Tibial nerve (tissue), 4 donors: ENCODE measurements at regions not wholly inside any gene's neighbourhood (a gene's known extent, or its start where the extent isn't known, plus 50 kb on each side); places are given as distances from the start of the nearest gene placed in this dataset.

ENCODE experiments used
- DNase-seq, 2 donors: peaks; one replicate each; pipeline ENCODE4 v3.0.0-alpha.2; 2019; ENCODE audit warnings: low spot score in 2 of 2
- H3K27ac ChIP-seq, 4 donors: fragments of 200-600 bp; sonication (generic) in 3 of 4; one replicate each; pipeline ENCODE4 v1.5.1; 2017 to 2019; ENCODE audit warnings: mild to moderate bottlenecking in 1 of 4
- H3K27me3 ChIP-seq, 2 donors: fragments of 200-600 bp; sonication (generic) in 1 of 2; one replicate each; pipeline versions ENCODE4 v1.5.1 to v1.6.0; 2017 to 2019
- H3K36me3 ChIP-seq, 3 donors: fragments of 200-600 bp; sonication (generic); one replicate each; pipeline ENCODE4 v1.5.1; 2018 to 2019
- H3K4me1 ChIP-seq, 4 donors: fragments of 200-600 bp; sonication (generic) in 3 of 4; one replicate each; pipeline ENCODE4 v1.5.1; 2017 to 2019
- H3K4me3 ChIP-seq, 4 donors: fragments of 200-600 bp; sonication (generic) in 3 of 4; one replicate each; pipeline ENCODE4 v1.5.1; 2017 to 2019; ENCODE audit warnings: mild to moderate bottlenecking in 1 of 4, moderate library complexity in 1 of 4
- H3K9me3 ChIP-seq, 4 donors: fragments of 200-600 bp; sonication (generic) in 3 of 4; one replicate each; pipeline ENCODE4 v1.5.1; 2017 to 2019
- EP300 ChIP-seq, 2 donors: sonication (generic); formaldehyde crosslinking; IDR thresholded peaks; one replicate each; pipeline ENCODE4 v1.6.1; 2017; ENCODE audit warnings: antibody characterized with exemption in 2 of 2, mild to moderate bottlenecking in 1 of 2
- POLR2A ChIP-seq, 2 donors: fragments of 450-650 bp; IDR thresholded peaks; one replicate each; pipeline ENCODE4 v1.6.1; 2017; ENCODE audit warnings: antibody characterized with exemption in 2 of 2, mild to moderate bottlenecking in 2 of 2, moderate library complexity in 2 of 2
- WGBS, 2 donors: methylation state at CpG; one replicate each; pipeline ENCODE4 v1.1.5; 2018; 5-methylcytosine and 5-hydroxymethylcytosine counted together
- TF ChIP-seq, protein P1 (sequence below), 5 experiments: fragments of 200-600 bp in 3 of 5; fragments of 450-650 bp in 2 of 5; sonication (generic) in 3 of 5; IDR thresholded peaks; one replicate each; pipeline ENCODE4 v1.5.1; 2016 to 2019; ENCODE audit warnings: antibody characterized with exemption in 5 of 5, mild to moderate bottlenecking in 3 of 5, moderate library complexity in 2 of 5

DNA sequence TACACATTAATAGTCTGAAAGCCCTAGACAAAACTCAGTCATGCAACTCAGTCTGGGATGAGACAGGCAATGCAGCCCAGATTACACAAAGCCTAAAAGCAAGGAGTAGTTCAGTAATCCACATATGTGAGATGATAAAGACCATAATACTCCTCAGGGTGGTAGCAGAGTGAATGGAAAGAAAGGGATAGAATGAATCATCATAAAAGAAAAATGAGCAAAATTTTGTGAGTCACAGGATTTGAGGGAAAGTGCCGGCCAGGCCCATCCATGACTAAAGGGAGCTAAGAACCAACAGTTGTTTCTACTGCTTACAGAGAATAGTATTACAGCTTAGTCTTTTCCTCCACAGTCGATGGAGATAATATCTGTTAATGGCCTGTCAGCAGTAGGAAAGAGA lies 90.0 kb upstream of the POU5F2 start:
- Histone ChIP-seq H3K4me3 (no peak overlapping the region), H3K9me3 (peaks cover 0 to 2% (median 0%) of the 10 kb centered on the region in 4 donors), H3K36me3 (peaks cover 0 to 29% (median 0%) of the 10 kb centered on the region in 3 donors), H3K27ac (no peak overlapping the region), H3K4me1 (no peaks in the 10 kb centered on the region), H3K27me3 (no peaks in the 10 kb centered on the region)
- no peak for DNase-seq
- no peak for TF ChIP-seq EP300 (IDR thresholded peaks at IDR 0.05)
- TF ChIP-seq POLR2A (IDR thresholded peaks at IDR 0.05) = no peak
- TF ChIP-seq, protein P1, sequence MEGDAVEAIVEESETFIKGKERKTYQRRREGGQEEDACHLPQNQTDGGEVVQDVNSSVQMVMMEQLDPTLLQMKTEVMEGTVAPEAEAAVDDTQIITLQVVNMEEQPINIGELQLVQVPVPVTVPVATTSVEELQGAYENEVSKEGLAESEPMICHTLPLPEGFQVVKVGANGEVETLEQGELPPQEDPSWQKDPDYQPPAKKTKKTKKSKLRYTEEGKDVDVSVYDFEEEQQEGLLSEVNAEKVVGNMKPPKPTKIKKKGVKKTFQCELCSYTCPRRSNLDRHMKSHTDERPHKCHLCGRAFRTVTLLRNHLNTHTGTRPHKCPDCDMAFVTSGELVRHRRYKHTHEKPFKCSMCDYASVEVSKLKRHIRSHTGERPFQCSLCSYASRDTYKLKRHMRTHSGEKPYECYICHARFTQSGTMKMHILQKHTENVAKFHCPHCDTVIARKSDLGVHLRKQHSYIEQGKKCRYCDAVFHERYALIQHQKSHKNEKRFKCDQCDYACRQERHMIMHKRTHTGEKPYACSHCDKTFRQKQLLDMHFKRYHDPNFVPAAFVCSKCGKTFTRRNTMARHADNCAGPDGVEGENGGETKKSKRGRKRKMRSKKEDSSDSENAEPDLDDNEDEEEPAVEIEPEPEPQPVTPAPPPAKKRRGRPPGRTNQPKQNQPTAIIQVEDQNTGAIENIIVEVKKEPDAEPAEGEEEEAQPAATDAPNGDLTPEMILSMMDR (IDR thresholded peaks at IDR 0.05) = no peak
- WGBS, 2 donors = 61 to 65% methylated on average over 2 of the region's 2 CpGs

DNA sequence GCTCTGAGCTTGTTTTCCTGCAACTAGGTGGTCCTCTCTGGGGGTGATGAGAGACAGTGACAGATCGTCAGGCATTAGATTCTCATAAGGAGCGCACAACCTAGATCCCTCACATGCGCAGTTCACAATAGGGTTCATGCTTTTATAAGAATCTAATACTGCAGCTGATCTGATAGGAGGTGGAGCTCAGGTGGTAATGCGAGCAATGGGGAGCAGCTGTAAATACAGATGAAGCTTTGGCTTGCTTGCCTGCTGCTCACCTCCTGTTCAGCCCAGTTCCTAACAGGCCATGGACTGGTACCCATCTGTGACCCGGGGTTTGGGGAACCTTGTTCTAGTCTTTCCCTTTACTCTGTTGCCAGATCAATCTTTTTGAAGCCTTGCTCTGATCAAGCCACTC lies 89.5 kb upstream of the POU5F2 start:
- Histone ChIP-seq H3K36me3 (peaks cover 0 to 29% (median 0%) of the 10 kb centered on the region in 3 donors), H3K4me1 (no peaks in the 10 kb centered on the region), H3K27ac (no peak overlapping the region), H3K9me3 (peaks cover 0 to 6% (median 0%) of the 10 kb centered on the region in 4 donors), H3K27me3 (no peaks in the 10 kb centered on the region), H3K4me3 (no peak overlapping the region)
- DNase-seq = no peak
- 92 to 94% methylated on average over 5 of the region's 5 CpGs for WGBS, 2 donors
- TF ChIP-seq POLR2A (IDR thresholded peaks at IDR 0.05) (no peak), EP300 (IDR thresholded peaks at IDR 0.05) (no peak)
- TF ChIP-seq, protein P1 (IDR thresholded peaks at IDR 0.05) = no peak

DNA sequence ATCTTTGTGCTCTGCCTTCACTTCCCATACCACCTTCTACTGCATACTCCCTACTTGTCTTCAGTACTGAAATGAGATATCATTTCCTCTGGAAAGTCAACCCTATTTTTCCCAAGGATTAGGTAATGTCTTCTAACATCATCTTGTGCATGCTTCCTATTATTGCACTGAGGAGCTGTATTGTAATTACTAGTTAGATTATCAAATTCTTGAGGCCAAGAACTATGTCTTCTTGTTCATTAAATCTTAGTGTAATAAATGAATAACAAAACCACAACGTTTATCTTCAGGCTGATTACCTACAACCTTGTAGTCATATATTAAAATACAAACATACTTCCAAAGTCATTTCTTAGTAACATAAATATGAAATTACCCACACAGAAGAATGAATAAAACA lies 87.9 kb upstream of the POU5F2 start:
- Histone ChIP-seq H3K9me3 (peaks cover 0 to 6% (median 0%) of the 10 kb centered on the region in 4 donors), H3K27me3 (no peaks in the 10 kb centered on the region), H3K4me1 (no peaks in the 10 kb centered on the region), H3K4me3 (no peak overlapping the region), H3K27ac (no peak overlapping the region), H3K36me3 (peaks cover 0 to 41% (median 2%) of the 10 kb centered on the region in 3 donors)
- no peak for TF ChIP-seq POLR2A (IDR thresholded peaks at IDR 0.05)
- DNase-seq = no peak
- WGBS, 2 donors = 82 to 93% methylated on average over 1 of the region's 1 CpG

DNA sequence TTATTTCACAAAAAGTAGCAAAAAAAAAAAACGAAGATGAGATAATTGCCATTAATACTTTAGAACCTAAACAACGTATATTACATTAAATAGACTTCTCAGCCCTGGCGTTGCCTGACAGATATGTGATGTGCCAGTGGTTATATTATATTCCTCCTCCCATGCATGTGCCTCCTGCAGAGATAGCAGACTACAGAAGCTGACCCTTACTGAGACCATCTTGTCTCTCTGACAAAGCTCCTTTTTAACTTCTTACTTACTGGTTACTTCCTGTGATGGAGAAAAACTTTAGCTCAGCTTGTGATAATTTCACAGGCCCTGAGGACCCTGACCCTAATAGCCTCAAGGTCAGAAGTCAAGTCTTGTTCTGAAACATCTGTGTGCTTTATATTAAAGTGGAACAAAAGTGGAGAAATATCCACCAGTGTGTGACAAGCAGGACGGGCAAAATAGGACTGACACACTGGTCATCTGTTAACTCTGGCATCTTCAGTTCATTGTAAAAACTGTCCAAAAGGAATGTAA lies 80.6 kb upstream of the POU5F2 start:
- TF ChIP-seq, protein P1 (IDR thresholded peaks at IDR 0.05) = no peak
- TF ChIP-seq POLR2A (IDR thresholded peaks at IDR 0.05) = no peak
- peaks cover 0 to 6% (median 0%) of the 10 kb centered on the region in 4 donors for H3K9me3 ChIP-seq
- WGBS, 2 donors = 60 to 65% methylated on average over 4 of the region's 4 CpGs
- H3K4me3 ChIP-seq = no peak overlapping the region
- no peaks in the 10 kb centered on the region for H3K27me3 ChIP-seq
- H3K27ac ChIP-seq = no peak overlapping the region
- no peaks in the 10 kb centered on the region for H3K4me1 ChIP-seq
- DNase-seq = no peak
- H3K36me3 ChIP-seq = peaks cover 0 to 14% (median 2%) of the 10 kb centered on the region in 3 donors

DNA sequence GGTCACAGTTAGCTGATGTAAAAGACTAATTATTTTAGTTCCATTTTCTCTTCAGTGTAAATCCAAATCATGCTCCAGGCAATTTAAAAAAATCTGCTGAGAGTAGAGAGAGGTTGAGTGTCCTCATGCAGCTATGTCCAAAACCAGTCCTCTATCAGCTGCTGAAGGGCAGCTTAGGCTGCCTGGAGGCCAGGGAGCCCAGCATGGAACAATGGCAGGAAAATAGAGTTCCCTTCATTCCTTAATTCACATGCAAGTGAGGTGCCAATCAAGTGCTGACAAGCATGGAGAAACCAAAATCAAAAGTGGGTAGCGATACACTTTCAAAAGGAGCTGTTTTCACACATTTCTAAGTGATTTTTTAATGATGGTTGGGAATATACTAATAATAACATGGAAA lies 78.3 kb upstream of the POU5F2 start:
- no peaks in the 10 kb centered on the region for H3K27me3 ChIP-seq
- no peak for DNase-seq
- H3K4me3 ChIP-seq = no peak overlapping the region
- H3K36me3 ChIP-seq = peaks cover 0 to 10% (median 0%) of the 10 kb centered on the region in 3 donors
- no peak for TF ChIP-seq POLR2A (IDR thresholded peaks at IDR 0.05)
- TF ChIP-seq EP300 (IDR thresholded peaks at IDR 0.05) = no peak
- TF ChIP-seq, protein P1 (IDR thresholded peaks at IDR 0.05) = no peak
- H3K4me1 ChIP-seq = no peaks in the 10 kb centered on the region
- 72 to 90% methylated on average over 1 of the region's 1 CpG for WGBS, 2 donors
- H3K9me3 ChIP-seq = no peaks in the 10 kb centered on the region
- H3K27ac ChIP-seq = no peak overlapping the region

DNA sequence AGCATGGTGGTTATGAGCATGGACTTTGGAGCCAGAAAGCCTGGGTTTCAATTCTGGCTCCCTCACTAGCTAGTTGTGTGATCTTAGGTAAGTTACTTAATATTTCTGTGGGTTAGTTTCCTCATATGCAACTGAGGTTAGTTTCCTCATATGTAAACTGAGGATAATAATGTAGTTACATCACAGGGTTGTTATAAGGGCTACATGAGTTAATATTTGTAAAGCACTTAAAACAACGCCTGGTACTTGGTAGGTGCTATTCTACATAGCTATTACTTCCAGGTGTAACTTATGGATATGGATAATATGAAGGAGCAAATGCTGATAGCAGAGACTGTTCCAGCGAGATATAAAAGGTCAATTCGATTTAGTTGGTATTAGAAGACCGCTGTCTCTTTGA lies 69.4 kb upstream of the POU5F2 start:
- Histone ChIP-seq H3K4me3 (no peak overlapping the region), H3K9me3 (no peaks in the 10 kb centered on the region), H3K4me1 (no peaks in the 10 kb centered on the region), H3K27ac (no peak overlapping the region), H3K27me3 (no peaks in the 10 kb centered on the region), H3K36me3 (peaks cover 0 to 7% (median 0%) of the 10 kb centered on the region in 3 donors)
- TF ChIP-seq EP300 (IDR thresholded peaks at IDR 0.05) = no peak
- TF ChIP-seq, protein P1 (IDR thresholded peaks at IDR 0.05) = no peak
- no peak for TF ChIP-seq POLR2A (IDR thresholded peaks at IDR 0.05)
- no peak for DNase-seq
- 97% methylated on average over 4 of the region's 4 CpGs for WGBS, 2 donors
